Suppressor macrophage (primary cell): ENCODE measurements at regions not wholly inside any gene's neighbourhood (a gene's known extent, or its start where the extent isn't known, plus 50 kb on each side); places are given as distances from the start of the nearest gene placed in this dataset.

Experiments
- DNase-seq, 4 experiments: peaks; one replicate each; pipeline ENCODE4 v3.0.0-alpha.2; 2020 to 2022

DNA sequence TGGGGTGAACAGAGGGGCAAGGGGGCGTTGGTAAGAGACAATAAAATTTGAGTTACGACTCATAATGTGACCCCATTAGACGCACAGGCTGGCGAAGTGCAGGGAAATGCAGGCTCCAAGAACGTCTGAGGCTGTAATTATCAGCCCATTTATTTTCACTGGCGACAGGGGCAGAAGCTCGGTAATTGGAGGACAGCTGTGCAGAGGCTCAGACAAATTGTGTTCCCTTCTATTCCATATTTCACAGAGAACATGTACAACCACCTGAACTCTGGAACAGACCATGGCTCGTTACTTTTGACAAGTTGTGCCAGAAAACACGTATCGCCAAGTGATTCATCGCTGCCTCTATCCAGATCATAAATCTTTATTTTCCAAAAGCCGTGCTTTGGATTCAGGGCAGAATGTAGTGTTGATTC, 137.3 kb upstream of the FRMD4A start:
- no peak for DNase-seq

DNA sequence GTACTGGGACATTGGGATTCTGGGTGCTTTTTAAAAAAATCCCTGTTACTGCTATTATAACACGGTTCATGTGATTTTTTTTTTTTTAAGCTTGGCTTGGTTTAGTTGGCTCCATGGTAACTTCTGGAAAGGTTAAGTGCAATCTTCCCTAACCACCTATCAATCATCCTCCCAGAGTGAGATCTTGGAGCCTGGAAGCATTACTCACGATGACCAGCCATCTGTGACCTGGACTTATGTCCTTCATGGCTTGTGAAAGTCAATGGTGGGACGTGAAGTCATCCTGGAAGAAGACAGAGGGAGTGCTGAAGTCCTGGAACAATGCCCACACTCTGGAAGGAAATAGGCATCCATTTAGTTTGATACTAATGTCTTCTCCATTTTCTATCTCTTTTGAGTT, 135.5 kb upstream of the FRMD4A start:
- DNase-seq, result no peak

DNA sequence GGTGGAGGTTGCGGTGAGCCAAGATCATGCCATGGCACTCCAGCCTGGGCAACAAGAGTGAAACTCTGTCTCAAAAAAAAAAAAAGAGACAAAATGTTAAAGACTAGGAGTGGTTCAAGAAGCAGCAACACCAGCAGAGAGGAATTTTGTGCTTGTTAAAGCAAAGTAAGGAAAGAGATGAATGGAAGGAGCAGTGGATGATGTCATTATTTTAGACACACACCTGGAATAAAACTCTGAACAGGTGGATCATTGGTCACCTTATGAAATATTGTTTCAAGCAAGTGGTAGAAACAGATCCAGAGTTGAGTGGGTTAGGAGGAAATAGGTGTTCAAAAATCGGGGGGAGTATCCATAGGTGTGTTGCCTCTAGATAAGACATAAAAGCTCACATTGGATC, 129.7 kb upstream of the FRMD4A start:
- DNase-seq, result no peak

DNA sequence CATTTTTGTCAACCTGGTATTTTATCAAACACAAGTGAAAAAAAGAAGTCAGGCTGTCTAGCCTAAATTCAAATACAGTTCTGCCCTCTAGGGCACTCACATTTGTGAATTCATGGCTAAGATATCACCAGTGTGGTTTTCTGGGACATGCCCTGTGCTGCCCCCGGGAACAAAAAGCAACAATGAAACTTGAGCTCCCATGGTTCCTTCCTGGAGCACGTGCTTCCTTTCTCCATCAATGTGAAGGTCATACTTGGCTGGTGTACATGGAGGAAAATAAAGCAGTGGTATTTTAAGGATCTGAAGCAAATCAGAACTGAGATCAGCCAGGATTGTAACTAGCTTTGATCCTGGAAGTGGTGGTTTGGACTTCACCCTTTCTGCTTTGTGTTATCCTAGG, 128.9 kb upstream of the FRMD4A start:
- no peak for DNase-seq

DNA sequence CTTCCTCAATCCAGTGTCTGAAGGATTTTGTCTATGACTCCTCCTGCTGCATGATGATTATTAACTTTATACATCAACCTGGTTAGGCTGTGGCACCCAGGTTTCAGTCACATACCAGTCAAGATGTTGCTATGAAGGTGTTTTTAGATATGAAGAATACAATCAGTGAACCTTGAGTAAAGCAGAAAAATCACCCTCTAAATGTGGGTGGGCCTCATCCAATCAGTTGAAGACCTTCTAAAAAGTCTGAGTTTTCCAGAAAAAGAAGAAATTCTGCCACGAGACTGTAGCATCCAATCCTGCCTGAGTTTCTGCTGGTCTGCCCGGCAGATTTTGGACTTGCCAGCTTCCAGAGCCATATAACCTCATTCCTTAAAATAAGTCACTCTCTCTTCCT, 126.1 kb upstream of the FRMD4A start:
- no peak for DNase-seq

DNA sequence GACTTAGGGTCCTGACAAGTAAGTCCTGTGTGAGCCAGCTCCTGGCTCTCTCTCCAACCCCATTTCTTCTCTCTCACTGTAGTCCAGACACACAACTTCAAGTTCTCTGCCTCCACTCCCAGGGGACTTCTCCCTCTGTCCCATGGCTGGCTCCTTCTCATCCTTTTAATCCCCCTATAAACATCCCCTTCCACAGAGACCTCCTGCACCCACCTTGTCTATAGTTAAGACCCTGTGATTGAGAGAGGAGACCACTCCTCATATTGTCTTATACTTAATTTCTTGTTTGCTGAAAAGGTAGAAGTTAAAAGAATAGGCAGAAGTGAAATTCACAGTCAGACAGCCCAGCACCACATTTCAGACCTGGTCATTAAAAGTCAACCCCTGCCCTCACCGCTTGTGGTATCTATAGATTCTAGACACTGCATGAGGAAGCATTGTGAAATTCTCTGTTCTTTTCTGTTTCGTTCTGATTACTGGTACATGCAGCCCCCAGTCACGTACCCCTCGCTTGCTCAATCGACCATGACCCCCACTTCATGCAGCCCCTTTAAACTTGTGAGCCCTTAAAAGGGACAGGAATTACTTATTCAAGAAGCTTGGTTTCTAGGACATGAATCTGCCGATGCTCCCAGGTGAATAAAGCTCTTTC, 125.6 kb upstream of the FRMD4A start:
- no peak for DNase-seq

DNA sequence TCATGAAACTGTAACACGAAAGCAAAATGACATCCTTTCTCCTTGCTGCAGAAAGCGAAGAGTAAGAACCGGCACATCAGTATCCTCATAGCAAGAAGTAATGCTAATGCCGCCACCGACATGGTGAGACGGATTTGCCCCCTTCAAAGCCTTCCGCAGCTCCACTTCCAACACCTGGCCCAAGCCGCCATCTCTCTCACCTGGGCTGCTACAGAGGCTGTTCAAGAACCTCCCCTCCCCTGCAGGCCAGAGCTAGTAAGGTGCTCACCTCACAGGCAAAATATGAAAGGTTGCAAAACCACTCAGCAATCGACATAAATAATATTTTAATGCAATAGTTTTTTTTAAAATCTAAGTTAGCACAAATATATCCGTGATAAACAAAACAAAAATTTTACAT, 123.9 kb upstream of the FRMD4A start:
- DNase-seq, result no peak

DNA sequence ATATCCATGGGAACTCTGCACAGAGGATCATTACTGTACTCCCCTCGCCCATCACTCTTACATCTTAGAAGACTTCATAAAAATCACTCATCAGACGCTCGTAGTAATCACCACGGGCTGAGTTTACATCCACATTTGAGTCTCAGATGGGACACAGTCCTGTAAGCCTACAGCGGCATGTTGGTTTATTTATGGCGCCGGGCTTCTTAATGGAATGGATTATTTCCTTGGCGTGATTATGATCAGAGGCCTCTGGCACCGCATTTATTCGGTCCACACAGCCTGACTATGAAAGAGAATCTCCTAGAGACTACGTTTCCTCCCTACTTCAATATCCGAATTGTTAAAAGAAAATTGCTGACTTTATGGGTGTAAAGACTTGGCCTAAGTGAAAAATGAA, 123.5 kb upstream of the FRMD4A start:
- DNase-seq, result no peak

DNA sequence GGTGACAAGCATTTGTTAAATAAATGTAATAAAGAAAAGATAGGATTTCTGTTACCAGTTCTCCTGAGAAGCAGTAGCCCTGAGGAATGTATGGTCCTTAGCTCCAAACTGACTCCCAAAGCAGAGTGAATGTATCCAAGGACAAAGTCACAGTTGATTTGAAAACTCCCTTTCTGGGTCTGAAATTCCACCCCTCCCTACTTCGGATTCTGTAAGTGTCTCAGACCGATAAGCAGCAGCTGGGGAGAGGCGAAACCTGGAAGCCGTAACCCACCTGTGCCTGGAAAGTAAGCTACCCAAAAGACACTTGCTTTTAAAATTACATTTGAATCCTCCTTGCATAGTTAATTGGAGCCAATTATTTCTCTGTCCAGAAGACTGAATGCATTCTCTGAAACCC, 122.9 kb upstream of the FRMD4A start:
- no peak for DNase-seq

DNA sequence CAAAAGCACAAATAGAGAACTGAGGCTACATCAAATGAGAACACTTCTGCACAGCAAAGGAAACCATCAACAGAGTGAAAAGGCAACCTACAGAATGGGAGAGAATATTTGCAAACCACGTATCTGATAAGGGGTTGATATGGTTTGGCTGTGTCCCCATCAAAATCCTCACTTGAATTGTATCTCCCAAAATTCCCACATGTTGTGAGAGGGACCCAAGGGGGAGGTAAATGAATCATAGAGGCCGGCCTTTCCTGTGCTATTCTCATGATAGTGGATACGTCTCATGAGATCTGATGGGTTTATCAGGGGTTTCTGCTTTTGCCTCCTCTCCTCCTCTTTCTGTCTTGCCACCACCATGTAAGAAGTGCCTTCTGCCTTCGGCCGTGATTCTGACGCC, 120.6 kb upstream of the FRMD4A start:
- DNase-seq, result no peak

DNA sequence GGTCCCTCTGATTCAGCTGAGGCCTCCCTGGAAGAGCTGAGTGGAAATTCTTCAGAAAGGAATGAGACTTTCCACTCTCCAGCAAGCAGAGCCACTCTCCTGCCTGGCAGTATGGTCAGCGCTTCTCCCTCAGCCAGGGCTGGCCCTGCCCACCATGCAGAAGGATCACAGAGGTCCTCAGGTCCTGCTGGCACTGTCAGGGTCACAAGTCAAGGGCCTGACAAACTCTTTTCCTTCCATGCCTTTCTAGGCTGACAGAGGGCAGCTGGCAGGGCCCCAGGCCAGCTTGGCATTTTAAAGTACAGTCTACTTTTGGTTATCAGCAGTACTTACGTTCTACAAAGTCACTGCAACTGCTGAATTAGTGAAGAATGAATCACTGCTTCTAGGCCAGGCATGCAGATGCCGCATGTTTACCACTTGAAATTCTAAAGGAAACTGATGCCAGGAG, 119.3 kb upstream of the FRMD4A start:
- no peak for DNase-seq

DNA sequence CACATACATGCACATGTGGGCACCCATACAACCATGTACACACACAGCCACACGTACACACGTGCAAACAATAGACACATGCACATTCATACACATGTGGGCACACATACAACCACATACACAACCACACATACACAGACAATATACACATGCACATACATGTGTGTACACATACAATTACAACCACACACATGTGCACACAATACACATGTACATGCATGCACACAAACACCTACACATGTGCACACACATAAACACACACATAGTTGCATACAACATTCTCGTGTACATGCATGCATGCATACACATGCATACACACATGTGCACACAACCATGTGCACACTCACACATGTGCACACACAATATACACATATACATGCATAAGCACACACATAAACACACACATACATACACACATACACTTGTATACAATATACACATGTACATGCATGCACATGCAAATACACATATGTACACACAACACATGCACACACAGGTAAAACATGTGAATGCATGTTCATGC, 118.6 kb upstream of the FRMD4A start:
- DNase-seq, result no peak

DNA sequence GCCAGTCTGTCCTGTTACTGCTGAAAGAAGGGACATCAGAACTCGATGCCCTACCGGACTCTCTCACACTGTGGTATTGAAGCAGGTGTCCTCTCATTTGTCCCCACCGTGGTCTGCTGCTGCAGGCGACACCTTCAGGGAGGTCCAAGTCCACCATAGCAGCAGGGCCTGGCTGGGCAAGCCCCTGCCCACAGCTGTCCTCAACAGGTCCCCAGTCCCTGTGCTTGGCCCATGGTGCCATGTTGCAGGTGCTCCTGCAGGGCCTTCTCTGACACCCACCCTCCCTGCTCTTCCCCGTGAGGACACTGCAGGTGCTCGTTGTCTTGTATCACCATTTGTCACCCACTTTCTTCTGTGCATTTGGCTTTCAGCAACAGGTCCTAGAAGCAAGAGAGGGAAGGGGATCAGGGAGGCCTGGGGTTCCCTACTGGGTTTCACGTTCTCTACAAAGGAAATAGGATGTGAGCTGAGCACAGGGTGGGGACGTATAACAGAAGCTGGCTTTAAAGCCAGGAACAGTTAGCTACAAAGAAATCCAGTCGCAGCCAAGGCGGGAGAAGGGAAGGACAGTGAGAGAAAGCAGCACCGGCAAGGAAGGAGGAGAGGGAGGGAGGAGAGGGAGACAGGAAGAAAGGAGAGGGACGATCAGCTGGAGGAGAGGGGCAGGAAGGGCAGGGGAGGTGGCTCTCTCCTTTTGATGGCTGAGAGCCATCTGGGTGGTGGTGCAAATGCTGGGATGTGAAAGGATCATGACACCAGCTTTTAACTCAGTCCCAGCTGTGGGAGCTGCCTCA, 117.7 kb upstream of the FRMD4A start:
- DNase-seq, result no peak

DNA sequence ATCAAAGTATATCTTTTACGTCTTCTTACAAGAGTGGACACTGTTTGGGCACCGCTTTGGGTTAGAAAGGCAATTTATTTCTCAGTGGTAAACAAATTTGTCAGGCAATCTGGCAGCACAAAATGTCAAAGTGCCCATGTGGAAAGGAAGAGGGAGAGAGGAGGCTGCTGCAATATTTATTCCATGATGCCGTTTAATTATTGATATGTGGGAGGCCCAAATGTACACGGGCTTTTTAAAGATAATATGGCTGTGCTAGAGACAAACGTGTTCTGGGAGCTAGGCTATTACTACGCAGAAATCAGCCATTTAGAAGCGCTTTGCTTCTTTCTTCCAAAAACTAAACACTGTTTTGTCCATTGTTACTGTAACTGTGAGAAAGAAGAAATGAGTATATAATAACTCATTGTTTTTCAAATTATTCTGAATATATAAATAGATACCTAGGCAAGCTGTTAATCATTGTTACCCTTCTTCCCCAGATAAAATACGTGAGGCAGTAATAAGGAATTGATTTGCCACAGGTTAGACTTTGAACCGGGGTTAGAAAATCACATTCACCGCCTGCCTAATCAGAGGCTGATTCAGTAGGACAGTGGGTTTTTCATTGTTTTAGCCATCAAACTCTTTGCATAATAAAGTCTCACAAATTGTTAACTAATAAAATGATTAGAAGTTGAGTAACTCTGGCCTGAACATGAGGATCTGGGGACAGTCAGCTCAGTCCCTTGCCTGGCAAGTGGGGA, 116.5 kb upstream of the FRMD4A start:
- DNase-seq, result no peak

DNA sequence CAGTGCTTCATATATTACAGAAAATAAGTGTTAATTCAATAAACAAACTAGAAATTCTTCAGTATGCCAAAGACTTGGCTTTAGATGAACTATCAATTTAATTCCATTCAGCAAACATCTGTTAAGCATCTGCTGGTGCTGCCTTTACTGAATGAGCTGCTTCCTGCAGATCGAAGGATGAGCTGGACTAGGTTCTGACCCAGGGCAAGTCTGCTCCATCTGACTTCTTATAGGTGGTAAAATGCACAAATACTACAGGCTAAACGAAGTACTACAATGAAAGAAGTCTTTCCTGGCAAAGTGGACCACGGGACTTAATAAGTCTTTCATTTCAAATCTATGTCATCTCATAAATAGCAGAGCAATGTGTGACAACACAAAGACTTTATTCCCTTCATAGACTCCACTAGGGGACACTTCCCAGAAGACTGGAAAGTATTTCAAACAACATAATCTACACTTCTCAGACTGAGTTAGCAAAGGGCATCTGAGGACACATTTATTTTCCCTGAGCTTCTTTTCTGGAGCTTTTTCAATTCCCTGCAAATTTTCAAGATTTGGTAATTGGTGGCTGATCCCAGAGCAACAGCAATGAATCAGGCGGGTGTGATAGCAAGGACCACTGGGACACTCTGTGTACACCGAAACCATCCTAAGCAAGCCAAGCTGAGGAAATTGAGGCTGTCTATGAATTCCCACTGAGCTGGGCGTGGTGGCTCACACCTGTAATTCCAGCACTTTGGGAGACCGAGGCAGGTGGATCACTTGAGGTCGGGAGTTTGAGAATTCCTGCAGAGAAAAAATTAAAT, 108.9 kb upstream of the FRMD4A start:
- no peak for DNase-seq

DNA sequence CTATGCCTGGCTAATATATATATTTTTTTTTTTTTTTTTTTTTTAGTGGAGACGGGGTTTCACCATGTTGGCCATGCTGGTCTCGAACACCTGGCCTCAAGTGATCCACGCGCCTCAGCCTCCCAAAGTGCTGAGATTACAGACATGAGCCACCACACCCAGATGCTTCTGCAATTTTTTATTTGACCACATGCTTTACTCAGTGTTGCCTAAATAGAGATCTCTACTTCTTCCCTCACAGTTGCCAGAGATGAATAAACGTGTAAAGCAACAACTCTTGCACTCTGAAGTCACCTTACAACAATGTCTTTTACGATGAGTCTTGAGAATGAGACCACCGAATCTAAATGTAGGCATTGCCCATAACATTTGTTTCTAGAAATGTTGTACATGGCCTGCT, 107.9 kb upstream of the FRMD4A start:
- no peak for DNase-seq

DNA sequence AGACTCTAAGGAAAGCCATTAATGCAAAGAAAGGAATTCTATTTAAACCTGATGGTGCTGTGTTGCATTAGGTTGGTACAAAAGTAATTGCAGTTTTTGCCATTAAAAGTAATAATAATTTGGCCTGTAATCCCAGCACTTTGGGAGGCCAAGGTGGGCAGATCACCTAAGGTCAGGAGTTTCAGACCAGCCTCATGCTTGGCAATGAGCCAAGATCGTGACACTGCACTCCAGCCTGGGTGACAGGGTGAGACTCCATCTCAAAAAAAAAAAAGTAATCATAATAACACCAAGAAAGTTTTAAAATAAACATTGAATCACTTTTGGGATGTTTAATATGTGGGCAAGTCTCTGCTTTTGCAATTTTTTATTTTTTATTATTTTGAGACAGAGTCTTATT, 107.3 kb upstream of the FRMD4A start:
- no peak for DNase-seq

DNA sequence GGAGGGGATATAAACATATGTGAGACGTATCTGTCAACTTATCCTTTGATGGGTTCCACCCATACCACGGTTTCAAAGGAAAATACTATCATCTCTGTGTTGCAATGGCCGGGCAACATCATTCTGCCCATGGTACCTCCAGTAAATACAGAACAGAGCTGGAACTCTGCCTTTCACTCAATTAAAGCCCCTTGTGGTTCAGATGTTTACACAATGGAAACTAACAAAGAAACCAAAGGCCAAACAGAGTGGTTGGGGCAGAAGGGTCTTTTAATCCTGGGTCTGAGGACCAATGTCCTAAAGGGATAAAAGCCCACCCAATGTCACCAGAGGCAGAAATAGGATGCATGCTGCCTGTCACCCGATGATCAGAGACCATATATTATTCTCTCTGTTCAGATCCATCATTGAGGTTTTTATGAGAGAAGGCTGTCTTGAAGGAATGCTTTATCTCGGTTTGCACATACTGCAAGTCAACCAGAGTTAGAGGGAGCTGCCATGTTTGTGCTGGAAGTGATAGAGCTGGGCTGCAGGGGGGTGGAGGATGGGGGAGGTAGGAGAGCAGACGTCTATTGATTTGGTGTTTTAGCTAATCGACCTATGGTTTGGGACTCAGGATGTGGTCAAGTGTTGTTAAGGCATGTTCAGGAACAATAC, 105.4 kb upstream of the FRMD4A start:
- DNase-seq, result no peak

DNA sequence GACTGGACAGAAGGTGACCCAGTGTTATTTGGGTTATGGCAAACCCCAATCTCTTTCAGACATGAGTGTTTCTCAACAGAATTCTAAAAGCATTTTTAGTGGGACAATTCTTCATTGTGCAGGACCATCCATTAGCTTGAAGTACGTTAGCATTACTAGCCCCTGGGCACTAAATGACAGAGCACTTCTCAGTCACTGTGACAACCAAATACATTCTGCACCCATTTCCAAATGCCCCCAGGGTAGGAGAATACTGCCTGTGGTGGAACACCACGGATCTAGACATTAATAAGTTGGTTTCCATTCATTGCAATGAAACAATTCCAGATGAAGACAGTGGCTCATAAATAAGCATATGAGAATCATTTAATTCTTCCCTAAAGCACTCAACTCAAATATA, 102.4 kb upstream of the FRMD4A start:
- DNase-seq, result no peak

DNA sequence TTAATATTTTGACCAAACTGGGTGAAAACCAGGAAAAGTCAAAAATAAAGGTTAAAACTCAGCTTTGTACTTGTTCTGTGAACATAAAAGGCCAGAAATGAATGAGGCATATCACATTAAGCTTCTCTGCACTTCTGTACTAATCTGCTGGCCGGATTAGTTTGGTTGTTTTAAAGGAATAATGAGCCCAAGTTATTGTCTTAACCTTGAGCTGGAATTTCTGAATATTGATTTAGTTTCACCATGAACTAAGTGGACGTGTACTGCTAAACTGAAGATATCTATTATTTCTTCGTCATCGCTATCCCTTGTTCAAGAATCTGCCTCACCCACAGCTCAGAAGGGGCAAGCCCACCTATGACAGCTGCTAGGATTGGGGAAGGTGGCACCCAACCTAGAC, 101.1 kb upstream of the FRMD4A start:
- no peak for DNase-seq

DNA sequence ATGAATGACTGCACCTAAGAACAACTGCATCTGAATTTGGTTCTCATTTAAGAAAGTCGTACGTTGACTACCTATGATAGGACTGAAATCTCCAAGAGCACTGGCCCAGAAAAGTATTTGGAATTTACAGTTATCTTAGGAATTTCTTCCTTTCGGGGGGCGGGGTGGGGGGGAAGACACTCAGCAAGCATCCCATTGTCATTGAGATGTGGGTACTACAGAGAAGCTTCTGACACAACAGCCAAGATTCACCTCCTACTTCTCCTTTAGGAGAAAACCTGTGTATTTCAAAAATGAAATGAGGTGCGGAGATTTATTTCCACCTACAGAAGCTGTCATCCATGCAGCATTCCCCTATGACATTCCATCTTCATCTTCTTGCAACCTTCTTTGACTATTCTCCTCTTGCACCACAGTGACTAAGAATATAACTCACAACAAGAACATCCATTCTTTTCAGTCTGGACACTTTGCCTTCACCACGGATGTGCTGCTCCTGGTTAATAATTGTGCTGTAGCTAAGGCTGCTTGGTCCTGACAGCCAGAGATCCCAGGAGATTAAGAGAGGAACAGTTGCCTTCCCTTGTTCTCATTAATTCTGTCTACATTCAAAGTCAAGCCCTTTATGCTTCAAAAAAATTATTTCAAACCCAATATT, 98.4 kb upstream of the FRMD4A start:
- DNase-seq, result no peak

DNA sequence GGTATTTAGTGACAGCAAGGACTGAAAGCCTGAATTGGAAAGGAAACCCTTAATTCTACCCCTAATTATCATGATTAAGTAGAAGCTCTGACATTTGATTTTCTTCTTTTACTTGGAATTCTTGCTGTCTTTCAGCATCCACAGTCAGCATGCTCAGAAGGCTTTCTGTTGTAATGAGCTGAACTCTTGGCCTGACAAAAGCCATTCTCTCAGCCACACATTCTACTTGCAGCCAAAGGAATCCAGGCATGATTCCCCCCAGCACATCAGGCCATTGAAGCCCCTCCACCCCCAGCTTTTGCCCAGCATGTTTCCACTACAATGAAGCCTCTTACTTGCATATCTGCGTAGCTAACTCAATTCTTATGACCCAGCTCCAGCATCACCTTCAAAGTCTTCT, 94.3 kb upstream of the FRMD4A start:
- DNase-seq, result no peak
